Progenitor cell of endocrine pancreas (in vitro differentiated cells): ENCODE measurements at regions not wholly inside any gene's neighbourhood (a gene's known extent, or its start where the extent isn't known, plus 50 kb on each side); places are given as distances from the start of the nearest gene placed in this dataset.

ENCODE experiments used
- DNase-seq: peaks from one replicate; pipeline ENCODE4 v3.0.0; 2021; ENCODE audit warnings: low spot score; ENCODE audit not compliant: unreplicated experiment
- H3K27ac Mint-ChIP-seq: 2 replicates; pipeline ENCODE4 v1.8.0; 2021; ENCODE audit warnings: mild to moderate bottlenecking, moderate library complexity, mixed read lengths
- H3K27me3 Mint-ChIP-seq: 2 replicates; pipeline ENCODE4 v1.8.0; 2021; ENCODE audit warnings: mixed read lengths
- H3K36me3 Mint-ChIP-seq: 2 replicates; pipeline ENCODE4 v1.8.0; 2022; ENCODE audit warnings: mixed read lengths; ENCODE audit not compliant: insufficient read depth
- H3K4me1 Mint-ChIP-seq: 2 replicates; pipeline ENCODE4 v1.8.0; 2021; ENCODE audit warnings: low read depth, mixed read lengths
- H3K4me3 Mint-ChIP-seq: 2 replicates; pipeline ENCODE4 v1.8.0; 2021; ENCODE audit warnings: low read depth, mild to moderate bottlenecking, moderate library complexity, mixed read lengths
- H3K9me3 Mint-ChIP-seq: 2 replicates; pipeline ENCODE4 v1.8.0; 2021; ENCODE audit warnings: low read depth, mixed read lengths
- TF ChIP-seq, protein P1 (sequence below): fragments of 200-600 bp; sonication (generic); IDR thresholded peaks from one replicate; pipeline ENCODE4 v1.5.0; 2021; ENCODE audit warnings: antibody characterized with exemption, mild to moderate bottlenecking; ENCODE audit not compliant: unreplicated experiment

DNA sequence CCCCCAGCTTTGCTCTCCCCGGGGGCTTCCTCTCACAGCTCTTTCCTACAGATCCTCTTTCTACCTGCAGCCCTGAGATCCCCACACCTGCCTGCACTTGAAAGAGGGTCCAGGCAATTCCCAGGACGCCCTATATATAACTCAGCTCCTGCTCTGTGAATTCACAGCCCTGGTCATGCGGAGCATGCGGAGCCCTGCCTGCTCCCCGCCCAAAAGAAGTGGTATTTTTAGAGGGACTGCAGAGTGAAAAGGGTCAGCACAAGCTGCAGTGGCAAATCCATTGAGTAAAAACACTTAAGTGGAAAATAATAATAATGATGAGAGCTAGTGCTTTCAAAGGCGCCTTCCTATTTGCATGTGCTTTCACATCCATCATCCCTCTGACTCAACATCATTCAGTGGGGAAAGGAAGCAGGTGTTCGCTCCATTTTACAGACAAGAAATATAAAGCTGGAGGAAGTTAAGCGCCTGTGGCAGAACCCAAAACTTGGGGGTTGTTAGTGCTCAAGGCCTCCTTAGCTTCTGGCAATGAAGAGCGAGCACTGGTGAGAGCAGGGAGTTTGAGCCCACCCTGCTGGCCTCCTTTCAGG, 76.3 kb upstream of the LIPC start:
- no peak overlapping the region for H3K27ac Mint-ChIP-seq
- peaks cover 7% of the 10 kb centered on the region for H3K27me3 Mint-ChIP-seq
- DNase-seq: no peak
- TF ChIP-seq, protein P1, sequence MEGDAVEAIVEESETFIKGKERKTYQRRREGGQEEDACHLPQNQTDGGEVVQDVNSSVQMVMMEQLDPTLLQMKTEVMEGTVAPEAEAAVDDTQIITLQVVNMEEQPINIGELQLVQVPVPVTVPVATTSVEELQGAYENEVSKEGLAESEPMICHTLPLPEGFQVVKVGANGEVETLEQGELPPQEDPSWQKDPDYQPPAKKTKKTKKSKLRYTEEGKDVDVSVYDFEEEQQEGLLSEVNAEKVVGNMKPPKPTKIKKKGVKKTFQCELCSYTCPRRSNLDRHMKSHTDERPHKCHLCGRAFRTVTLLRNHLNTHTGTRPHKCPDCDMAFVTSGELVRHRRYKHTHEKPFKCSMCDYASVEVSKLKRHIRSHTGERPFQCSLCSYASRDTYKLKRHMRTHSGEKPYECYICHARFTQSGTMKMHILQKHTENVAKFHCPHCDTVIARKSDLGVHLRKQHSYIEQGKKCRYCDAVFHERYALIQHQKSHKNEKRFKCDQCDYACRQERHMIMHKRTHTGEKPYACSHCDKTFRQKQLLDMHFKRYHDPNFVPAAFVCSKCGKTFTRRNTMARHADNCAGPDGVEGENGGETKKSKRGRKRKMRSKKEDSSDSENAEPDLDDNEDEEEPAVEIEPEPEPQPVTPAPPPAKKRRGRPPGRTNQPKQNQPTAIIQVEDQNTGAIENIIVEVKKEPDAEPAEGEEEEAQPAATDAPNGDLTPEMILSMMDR: no peak
- no peak overlapping the region for H3K4me3 Mint-ChIP-seq
- H3K36me3 Mint-ChIP-seq: no peaks in the 10 kb centered on the region
- H3K9me3 Mint-ChIP-seq: no peaks in the 10 kb centered on the region
- peaks cover 2% of the 10 kb centered on the region for H3K4me1 Mint-ChIP-seq

DNA sequence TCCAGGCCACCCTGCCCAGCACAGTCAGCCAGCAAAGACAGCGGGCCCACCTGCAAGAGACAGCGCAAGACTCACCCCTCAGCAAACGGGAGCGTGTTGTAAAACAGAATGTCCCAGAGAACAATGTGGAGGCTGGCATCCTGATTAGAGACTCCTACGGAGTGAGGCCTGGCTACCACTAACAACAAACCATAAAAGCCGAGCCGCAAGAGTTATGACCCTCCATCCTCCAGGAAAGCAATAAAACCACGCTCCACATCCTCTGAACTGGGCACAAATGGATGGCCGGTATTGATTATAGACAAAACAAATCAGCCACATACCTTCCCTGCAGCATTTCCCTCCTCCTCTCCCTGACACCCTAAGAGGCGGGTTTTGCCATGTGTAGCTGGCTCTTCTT, 75.8 kb upstream of the LIPC start:
- H3K27me3 Mint-ChIP-seq: peaks cover 7% of the 10 kb centered on the region
- peaks cover 2% of the 10 kb centered on the region for H3K4me1 Mint-ChIP-seq
- no peak overlapping the region for H3K27ac Mint-ChIP-seq
- no peaks in the 10 kb centered on the region for H3K36me3 Mint-ChIP-seq
- no peak for DNase-seq
- no peaks in the 10 kb centered on the region for H3K9me3 Mint-ChIP-seq
- TF ChIP-seq, protein P1: no peak
- H3K4me3 Mint-ChIP-seq: no peak overlapping the region

DNA sequence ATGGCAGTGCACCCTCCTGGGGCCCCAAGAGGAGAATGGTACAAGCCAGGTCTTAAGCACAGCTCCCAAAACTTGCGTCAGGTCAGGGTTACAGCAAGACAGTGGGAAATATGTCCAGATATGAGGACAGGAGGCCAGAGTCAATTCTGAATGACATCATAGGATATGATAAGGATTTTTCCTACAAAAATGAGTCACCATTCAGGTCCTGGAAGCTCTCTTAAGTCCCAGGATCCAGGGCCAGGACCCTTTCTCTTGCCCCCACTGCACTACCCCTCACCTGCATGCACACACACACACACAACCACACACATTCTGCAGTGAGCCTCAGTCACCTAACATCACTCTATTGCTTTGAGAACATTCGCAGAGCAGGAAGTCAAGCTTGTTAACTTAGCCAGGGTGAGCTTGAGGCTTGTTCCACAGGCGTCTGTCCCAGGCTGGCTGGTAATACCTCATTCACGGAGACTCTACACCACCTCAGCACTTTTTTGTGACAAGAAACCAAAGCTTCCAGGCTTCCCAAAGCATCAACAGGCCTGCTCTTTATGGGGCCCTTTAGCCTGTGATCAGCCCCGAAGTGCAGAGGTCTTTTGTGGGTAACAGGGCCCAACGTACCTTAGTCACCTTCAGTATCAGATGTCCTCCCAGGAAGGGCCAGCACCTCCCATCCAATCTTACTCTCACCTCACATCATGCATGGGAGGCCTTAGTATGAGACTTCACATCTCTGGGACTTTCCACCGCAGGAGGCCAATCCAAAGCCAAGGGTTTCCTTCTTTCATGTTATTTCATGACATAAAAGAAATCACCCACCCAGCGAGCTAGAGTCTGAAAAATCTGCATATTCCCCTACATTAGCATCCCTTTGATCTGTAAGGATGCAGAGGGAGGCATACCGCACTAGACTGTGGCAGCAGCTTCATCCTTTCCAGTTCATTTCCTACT, 74.0 kb upstream of the LIPC start:
- H3K4me1 Mint-ChIP-seq: peaks cover 2% of the 10 kb centered on the region
- H3K9me3 Mint-ChIP-seq: no peaks in the 10 kb centered on the region
- TF ChIP-seq, protein P1: no peak
- no peak overlapping the region for H3K4me3 Mint-ChIP-seq
- H3K27me3 Mint-ChIP-seq: peaks cover 7% of the 10 kb centered on the region
- DNase-seq: no peak
- H3K27ac Mint-ChIP-seq: no peak overlapping the region
- H3K36me3 Mint-ChIP-seq: no peaks in the 10 kb centered on the region

GRCh38 chr15:58360421-58361090, 71.2 kb upstream of the LIPC start:
- Mint-ChIP-seq H3K9me3 (peaks cover 12% of the 10 kb centered on the region), H3K36me3 (no peaks in the 10 kb centered on the region), H3K4me3 (no peak overlapping the region), H3K4me1 (peaks cover 2% of the 10 kb centered on the region), H3K27me3 (peaks cover 7% of the 10 kb centered on the region), H3K27ac (no peak overlapping the region)
- no peak for DNase-seq
- TF ChIP-seq, protein P1: no peak

DNA sequence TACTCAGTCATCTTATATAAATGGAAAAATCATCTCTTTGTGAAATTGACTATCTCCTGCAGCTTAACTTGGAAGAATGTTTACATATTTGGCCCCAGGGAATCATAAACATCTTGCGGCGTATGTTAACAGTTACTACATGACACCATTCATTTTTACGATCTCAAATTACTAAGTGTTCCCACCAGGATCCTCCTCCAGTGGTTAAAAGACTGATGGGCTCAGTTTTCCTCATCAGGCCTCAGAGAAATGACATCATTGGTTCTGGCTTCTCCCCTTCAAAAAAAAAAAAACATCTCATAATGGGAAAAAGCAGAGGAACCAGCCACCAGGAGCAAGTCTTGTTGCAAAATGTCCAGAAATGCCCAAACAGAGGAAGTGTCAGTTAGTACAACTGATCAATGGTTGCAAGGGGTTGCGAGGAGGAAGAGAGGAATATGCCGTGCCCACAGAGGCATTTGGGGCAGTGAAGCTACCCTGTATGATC, 70.5 kb upstream of the LIPC start:
- Mint-ChIP-seq H3K27me3 (peaks cover 7% of the 10 kb centered on the region), H3K4me1 (no peaks in the 10 kb centered on the region), H3K4me3 (no peak overlapping the region), H3K9me3 (peaks cover 18% of the 10 kb centered on the region), H3K27ac (no peak overlapping the region), H3K36me3 (no peaks in the 10 kb centered on the region)
- TF ChIP-seq, protein P1: no peak
- DNase-seq: no peak
